MV-4-11 (cell line): ENCODE measurements at regions not wholly inside any gene's neighbourhood (a gene's known extent, or its start where the extent isn't known, plus 50 kb on each side); places are given as distances from the start of the nearest gene placed in this dataset.
A peak's percentile ranks its signal among the peaks of the same experiment; 100 is the strongest.

Source experiments
- DNase-seq: peaks from one replicate; lab custom pipeline; 2025; lab: John Stamatoyannopoulos, UW

DNA sequence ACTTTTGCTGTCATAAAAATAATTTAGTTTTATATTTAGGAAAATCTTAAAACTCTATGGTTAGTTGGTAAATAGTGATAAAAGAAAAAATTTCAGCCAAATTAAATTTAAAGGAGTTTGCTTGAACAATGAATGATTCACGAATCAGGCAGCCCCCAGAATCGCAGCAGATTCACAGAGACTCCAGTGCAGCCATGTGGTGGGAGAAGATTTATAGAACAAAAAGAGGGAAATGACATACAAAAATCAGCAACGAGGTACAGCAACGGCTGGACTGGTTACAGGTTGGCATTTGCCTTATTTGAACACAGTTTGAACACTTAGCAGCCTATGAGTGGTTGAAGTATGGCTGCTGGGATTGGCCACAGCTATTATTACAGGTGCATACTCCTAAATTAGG lies 96.4 kb upstream of the MYCBP2 start:
- no peak for DNase-seq

DNA sequence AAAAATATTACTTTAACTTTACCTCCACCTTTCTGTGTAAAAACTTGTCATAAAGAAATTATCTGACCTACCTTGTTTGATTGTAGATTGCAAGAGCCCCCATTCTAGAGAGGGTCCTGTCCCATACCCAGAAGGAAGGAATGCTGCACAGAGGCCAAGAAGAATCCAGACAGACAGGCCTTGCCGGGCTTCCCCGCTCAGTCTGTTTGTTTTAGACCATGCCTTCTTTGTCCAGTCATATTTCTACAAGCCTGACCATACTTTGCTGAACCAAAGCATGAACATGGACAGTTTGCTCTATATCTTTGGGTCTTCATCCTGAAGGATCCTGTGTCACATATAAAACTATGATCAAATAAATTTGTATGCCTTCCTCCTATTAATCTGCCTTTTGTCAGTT lies 95.8 kb upstream of the MYCBP2 start:
- no peak for DNase-seq

DNA sequence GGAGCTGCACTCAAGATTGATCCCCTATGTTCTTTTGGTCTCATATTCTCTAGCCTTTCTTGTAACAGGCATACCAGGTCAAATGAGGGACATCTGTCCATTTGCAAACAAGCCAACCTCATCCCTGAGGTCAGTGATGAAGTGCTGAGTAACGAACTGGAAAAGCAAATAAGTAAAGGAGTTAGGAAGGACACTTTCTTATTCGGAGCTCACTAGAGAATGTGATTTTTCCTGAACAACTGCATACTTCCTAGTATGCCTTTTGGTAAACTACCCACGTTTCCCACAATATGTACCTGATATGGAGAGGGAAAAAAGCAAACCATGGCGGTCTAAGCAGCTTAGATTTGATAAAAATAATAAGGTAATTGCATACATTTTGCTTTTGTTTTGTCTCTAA lies 91.0 kb upstream of the MYCBP2 start:
- DNase-seq: no peak

DNA sequence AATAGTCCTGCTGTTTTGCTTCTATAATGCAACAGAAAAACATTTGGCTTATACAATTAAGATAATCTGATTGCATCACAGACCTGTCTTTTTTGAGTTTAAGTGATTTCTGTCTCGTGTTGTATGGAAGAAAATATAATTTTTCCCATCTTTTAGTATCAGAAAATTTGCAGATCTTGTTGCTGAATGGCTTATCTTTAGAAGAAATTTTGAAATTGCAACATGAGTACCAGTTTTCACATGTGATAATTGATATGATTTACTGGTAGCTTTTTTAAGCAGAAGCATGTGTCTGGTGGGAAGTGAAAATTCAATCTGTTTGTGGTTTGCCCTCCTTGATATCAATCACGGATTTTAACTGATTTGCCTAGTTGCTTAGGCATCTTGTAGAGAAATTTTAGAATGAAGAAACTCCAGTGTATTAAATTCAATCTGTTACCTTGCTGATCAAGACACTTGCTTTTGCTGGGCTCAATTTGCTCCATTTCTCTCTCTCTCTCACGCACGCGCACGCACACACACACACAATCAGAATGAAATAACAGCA lies 89.8 kb upstream of the MYCBP2 start:
- DNase-seq: peak; percentile 59

DNA sequence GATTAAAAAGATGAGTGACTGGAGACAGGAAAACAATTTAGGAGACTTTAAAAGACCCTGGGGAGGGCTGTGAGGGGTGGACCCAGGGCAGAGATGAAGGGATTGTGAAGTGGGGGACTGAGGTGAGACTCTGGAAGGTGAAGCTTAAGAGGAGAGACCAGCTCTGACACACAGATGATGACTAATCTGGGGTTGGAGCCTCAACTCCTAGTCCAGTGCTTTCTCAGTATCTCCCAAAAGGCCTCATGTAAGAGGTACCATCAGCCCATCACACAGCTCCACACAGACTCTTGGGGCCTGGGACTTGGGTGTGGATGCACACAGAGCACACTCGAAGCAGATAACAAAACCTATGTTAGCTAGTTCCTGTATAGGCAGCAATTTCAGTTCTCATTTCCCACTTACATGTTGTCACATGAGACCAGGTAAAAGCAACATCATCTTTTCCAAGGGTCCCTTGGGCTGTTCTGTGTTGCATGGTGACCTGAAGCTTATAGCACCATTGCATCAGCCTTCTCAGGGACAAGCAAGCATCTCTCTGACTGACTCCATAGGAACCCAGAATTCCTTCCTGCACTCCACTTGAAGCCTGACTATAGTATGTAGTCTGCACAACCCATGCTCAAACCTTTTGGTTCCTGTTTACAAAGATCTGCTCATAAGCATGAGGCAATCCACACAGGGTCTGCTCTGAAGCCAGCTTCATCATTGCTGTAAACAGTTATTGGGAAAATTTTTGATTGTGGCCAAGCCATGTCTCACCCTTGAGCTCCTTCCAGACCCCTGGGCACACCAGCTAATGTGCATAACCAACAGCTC lies 88.6 kb upstream of the MYCBP2 start:
- DNase-seq: peak; percentile 15

DNA sequence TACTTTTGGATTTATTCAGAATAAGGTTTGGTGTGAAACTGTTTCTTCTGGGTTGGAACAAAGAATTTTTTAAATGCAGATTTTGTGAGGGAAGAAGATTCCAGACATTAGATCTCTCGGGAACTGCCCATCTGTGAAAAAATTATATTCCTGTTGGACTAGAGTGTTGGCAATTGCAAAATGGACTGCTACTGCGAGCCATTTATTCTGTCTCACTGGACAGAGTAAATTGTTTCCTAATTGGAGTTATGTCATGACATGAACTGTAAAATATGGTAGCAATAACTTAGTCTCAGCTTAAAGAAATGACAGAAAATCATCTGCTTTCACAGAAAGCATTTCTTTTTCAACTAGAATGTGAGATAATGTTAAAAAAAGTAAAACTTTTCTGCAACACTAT lies 86.0 kb upstream of the MYCBP2 start:
- no peak for DNase-seq

DNA sequence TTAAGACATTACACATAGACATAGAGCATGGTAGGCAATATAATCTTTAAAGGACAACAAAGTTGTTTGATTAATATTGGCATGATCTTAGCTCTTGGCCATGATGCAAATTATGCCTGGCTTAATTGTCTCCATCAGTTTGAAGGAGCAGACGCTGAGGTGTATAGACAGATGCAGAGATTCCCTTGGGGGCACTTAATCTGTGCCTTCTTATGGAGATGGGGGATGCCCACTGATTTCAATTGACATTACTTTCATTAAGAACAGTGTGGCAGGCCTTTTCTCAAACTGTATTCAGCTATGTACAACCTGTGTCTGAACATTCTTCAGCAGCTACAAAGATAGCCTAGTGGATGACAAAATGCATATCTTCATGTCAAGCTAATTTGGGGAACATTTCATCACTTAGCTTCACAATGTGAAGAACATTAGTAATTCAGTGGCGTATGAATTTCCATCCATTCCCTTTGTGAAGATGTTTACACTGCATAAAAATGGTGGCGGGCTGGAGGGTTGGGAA lies 85.3 kb upstream of the MYCBP2 start:
- no peak for DNase-seq

DNA sequence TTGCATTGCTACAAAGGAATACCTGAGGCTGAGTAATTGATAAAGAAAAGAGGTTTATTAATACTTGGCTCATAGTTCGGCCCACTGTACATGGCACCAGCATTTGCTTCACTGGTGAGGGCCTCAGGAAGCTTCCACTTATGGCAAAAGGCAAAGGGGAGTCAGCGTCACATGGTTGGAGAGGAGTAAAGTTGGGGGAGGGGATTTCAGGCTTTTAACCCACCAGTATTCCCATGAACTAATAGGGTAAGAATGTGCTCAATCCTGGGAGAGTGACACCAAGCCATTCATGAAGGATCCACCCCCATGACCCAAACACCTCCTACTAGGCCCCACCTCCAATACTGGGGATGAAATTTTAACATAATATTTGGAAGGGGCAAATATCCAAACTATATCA lies 82.5 kb upstream of the MYCBP2 start:
- DNase-seq: no peak

DNA sequence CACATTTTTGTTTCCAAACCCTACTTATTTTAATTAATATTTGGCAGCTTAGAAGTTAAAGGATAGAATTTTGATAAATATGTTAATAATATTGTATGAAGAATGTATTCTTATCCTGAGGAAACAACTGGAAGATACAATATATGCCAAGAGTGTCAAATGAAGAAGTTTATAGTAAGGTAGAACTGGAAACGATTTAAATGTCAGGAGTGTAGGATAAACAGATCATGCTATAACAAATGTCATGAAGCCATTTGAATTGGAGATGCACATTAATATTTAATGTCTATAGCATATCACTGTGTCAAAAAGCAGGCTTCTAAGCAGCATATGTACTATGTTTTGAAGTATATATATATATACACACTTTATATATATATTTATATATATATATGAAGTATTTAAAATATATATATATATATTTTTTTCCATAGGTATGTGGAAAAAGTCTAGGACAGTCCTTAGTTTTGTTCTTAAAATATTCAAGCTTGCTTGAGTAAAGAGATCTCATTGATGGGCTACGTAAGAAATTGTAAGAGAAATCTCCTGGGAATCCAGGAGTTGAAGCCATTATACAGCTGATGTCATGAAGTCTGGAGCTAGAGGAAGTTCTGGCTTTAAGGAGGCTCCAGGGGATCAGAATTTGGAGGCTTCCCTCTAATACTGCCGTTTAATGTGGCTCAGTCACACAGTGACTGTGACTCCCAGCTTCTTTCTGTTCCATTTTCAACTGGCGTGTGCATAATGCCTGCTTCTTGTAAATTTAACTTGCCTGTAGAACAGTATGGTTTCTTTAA lies 79.9 kb upstream of the MYCBP2 start:
- no peak for DNase-seq

DNA sequence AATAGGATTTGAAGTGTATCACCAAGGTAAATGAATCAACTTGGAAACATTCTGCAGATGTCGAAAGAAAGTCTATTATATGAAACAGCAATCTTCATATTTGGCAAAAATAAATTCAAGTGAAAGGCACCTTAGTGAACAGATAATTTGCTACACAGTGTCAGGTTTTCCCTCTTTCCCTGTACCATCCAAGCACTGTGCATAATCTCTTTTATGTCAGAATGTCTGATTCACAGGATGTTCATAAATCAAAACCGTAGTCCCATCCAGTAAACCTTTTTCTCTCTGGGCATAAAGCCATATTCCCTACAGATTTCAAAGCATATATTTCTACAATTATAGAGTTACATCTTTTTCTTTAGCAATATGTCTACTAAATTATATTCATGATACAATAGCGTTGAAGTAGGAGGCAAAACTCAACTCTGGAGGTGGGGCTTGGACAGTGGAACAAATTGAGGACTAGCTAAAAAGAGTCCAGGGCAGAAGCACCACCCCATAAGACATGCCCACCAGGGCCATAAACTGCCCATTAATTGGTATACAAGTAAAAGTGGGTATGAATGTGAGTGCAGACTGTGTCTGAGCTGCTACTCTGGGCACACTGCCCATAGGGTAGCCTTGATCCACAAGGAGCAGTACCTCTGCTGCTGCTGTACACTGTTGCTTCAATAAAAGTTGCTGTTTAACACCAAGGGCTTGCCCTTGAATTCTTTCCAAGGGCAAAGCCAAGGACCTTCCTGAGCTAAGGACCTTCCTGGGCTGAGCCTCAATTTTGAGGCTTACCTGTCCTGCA lies 72.1 kb upstream of the MYCBP2 start:
- DNase-seq: no peak

DNA sequence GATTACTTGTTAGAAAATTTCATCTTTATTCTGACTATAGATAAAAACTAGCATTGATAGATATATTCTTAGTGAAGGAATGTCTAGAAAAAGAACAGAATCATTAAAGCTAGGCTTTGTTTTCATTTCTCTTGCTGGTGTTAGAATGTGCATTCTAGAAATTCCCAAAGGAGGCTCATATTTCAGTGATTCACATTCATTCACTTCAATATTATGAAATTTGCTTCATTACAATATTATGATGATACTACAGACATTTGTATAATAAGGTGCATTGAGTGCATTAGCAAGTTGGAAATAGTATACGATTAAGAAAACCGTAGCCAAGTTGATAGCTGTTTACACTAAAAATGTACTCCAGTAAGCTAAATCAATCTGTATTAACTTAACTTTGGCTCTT lies 70.7 kb upstream of the MYCBP2 start:
- no peak for DNase-seq

DNA sequence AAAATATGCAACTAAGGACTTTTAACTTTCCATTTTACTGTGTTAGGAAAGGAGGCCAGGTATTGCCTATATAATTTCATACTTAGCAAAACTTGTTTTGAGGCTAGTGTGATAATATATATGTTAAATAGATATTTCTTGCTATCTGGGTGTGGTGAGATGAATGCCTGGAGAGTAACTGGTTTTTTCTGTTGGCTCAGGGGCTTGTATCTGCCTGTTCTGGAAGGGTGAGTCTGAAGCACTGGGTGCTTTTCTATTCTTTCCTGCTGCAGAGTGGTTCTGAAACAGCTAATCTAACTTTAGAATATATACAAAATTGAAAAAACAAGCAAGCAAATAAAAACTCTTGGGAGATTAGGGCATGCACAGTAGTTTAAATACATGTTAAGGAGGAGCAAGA lies 64.6 kb upstream of the MYCBP2 start:
- no peak for DNase-seq

DNA sequence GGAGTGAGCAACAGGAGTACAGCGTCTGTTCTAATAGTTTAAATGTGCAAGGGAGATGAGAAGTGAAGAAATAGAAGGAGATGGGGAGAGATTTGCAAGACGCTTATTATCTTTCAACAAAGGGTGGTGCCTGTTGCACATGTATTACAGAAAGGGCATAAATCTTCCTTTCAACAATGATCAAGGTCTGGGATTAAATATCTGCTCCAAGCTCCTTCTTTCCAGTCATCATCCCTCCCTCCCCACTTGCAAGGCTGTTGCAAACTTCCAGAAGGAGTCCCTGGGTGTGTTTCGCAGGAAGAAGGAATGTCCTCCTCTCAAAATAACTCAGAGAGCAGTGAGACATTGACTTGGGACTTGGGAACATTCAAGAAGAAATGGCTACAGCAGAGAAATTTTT lies 63.5 kb upstream of the MYCBP2 start:
- DNase-seq: peak; percentile 15

DNA sequence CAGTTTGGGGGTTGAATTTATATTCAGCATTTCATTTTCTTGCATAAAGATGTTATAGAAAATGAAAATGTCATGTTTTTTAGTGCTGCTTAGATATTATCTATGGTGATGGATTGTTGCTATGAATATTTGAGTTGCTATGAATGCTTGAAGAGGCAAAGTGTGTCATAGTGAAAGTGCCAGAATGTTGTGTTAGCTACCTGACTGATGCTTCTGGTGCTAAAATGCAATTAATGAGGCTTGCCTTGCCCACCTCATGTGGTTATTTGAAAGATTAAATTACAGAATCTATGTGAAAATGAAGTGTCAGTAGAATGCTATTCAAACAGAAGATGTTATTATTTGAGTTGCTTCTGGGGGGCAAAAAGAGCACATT lies 62.7 kb upstream of the MYCBP2 start:
- no peak for DNase-seq

DNA sequence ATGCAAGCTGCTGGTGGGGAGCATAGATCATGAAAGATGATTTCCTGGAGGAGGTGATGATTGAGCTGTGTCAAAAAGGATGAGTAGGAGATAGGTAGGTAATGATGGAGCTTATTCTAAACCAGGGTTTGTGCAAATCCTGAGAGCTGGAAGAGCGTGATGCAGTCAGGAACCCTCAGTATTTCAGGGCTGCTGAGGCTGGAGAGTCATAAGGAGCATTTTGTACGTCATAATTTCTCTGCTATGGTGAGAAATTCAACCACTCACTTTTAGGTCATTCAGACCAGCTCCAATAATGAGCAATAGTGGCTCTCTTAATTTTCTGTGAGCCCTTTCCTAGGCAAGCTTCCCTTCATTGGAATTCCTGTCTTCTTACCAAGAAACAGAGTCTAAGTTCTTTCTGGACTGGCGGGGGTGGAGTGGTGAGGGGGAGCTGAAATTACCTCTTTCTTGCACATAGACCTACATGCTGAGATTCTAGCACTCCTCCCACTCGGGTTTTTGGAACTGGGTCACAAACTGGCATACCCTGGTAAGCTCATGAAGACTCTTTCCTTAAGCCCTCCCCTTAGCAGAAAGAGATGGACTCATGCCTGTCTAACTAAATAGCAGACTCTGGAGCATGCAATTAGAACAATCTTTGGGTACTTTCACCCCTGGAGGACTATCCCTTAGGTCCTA lies 62.2 kb upstream of the MYCBP2 start:
- no peak for DNase-seq

DNA sequence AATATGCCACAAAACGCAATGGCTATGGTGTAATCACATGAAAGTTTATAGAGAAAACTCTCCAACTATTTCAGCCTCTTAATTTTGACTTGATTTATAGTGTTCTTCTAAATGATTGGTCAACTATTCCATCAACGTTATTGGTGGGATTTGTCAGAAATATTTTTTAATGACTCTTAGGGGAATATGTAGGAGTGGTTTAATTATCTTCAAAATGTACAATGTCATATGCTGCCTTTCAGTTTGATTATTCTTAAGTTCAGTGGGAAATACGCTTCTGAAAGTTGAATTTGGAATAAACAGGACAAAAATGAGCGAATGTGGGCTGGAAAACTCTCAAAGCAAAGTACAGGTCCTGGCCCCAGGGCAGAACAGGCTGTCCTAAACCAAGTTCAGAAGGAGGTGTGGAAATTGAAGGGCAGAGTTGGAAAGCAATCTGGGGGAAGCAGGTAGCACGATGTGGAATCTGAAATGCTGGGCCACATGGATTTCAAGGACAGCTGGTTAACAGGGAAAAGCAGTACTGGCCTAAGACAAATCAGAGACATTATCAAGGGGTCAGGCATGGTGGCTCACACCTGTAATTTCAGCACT lies 60.8 kb upstream of the MYCBP2 start:
- no peak for DNase-seq

DNA sequence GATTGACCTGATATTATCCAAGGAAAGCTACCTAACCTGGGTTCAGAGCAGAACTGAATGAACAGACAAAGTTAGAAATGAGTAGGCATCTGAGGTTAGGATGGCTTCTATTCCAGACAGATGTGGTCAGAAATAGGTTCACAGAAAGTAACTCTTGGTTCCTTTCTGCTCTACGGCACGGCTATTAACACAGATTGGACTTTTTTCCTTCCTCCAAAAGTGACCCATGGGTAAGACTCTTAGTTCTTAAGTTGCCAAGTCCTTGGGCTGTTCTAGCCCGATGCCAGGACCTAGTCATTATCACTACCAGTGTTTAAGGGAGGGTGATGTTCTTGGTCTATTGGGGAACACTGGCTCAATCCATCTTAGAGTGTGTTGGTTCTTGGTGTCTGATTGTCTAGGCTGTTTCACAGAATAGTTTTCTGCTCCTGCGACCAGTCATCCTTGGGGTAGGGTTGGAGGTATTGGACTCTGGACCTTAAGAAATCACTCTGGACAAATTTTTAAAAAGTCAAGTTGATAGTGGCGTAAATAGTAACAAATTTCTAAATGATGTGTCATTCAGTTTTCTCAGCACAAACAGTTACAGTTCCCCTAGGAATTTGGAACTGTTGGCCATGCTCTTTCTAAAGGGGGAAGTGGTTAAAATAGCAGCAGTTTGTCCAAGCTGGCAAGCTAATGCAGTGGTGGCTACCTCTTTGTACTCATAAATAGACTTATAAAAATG lies 60.1 kb upstream of the MYCBP2 start:
- peak; percentile 97 for DNase-seq

DNA sequence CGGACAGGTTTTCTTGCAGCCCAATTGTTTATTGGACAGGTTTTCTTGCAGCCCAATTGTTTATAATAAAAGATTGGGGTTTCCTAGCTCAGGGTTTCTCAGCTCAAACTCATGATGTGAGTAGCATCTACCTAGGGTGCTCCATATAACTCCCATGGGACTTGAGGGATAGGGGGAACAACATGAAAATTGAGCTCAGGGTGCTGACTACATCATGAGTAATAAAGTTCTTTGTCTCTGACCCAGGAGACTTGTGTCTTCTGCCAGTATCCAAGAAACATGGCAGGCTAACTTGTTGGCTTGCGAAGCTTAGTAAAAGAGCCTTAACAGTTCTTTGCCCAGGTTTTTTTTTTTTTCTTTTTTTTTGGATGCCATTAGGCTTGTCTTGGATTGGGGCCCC lies 59.2 kb upstream of the MYCBP2 start:
- no peak for DNase-seq

DNA sequence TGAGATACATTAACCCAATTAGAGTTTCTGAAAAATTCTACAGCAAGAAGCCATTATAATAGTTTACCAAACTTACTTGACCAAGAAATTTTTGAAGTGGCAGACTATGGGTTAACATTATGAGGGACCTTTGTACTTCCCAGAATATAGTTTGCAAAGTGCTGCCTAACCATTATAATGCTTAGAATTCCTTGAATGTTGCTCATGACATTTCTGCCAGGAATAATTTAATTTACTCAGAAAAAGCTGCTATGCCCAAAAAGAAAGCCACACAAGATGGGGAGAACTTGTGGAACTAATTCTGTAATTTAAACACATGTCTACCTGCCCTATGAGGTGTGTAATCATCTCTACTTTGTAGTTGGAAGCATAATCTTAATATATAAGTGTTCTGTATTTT lies 58.1 kb upstream of the MYCBP2 start:
- DNase-seq: no peak

DNA sequence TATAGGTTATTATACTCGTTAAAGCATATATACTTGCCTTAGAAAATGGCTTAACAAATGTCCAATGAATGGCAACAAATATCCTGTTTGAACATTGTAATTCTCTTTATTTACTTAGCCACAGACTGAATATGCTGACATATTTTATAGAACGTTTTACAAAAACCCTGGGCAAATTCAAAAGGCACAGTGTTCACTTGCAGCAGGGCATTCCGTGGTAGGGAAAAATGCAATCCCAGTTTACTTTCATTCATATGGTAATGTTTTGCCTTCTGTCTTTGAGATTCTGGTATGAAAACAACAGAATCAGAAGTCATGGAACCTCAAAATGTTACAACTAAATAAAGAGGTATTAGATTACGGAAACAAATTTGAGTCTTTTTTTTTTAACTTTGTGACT lies 56.2 kb upstream of the MYCBP2 start:
- DNase-seq: no peak

DNA sequence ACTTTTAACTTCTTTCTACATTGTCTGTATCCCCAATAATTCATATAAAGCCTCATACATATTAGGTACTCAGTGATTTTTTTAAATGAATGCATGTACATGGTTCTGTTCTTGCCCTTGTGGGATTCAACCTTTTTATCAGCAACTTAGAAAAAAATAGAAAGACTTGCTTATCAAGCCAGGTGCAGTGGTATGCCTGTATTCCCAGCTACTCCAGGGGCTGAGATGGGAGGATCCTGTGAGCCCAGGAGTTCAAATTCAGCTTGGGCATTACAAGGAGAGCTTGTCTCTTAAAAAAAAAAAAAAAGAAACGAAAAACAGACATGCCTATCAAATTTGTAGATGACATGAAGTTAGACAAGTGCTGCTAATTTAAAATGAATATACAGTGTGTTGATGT lies 54.2 kb upstream of the MYCBP2 start:
- DNase-seq: no peak
